Upper lobe of left lung (tissue), 6 donors: ENCODE measurements at regions not wholly inside any gene's neighbourhood (a gene's known extent, or its start where the extent isn't known, plus 50 kb on each side); places are given as distances from the start of the nearest gene placed in this dataset.

Experiments
- ATAC-seq, 2 donors: fragments of 200-7000 bp; cut with Tn5 transposase; one replicate each; pipeline ENCODE4 v1.9.1; 2022; ENCODE audit warnings: mild to moderate bottlenecking in 2 of 2, moderate library complexity in 2 of 2; ENCODE audit not compliant: low FRiP score in 2 of 2
- DNase-seq, 2 donors: peaks; one replicate each; pipeline ENCODE4 v3.0.0-alpha.2; 2019 to 2020
- H3K27ac ChIP-seq, 4 donors: fragments of 200-600 bp; sonication (generic); one replicate each; pipeline ENCODE4 v1.5.1; 2016 to 2019
- H3K27me3 ChIP-seq, 4 donors: fragments of 200-600 bp; sonication (generic); one replicate each; pipeline ENCODE4 v1.5.1; 2017 to 2019
- H3K36me3 ChIP-seq, 4 donors: fragments of 200-600 bp; sonication (generic); one replicate each; pipeline ENCODE4 v1.5.1; 2016 to 2019
- H3K4me1 ChIP-seq, 4 donors: fragments of 200-600 bp; sonication (generic); one replicate each; pipeline ENCODE4 v1.5.1; 2018 to 2019
- H3K4me3 ChIP-seq, 4 donors: fragments of 200-600 bp; sonication (generic); one replicate each; pipeline ENCODE4 v1.5.1; 2017 to 2019; ENCODE audit warnings: mild to moderate bottlenecking in 2 of 4, moderate library complexity in 1 of 4
- H3K9me3 ChIP-seq, 4 donors: fragments of 200-600 bp; sonication (generic); one replicate each; pipeline ENCODE4 v1.5.1; 2018 to 2019
- CTCF ChIP-seq, 6 experiments: fragments of 450-650 bp in 4 of 6; fragments of 200-600 bp in 2 of 6; sonication (generic) in 2 of 6; IDR thresholded peaks; one replicate each; pipeline ENCODE4 v1.5.1; 2016 to 2019; ENCODE audit warnings: antibody characterized with exemption in 6 of 6
- EP300 ChIP-seq, 4 donors: sonication (generic); formaldehyde crosslinking; IDR thresholded peaks; one replicate each; pipeline ENCODE4 v1.5.1; 2017; ENCODE audit warnings: antibody characterized with exemption in 4 of 4, control low read depth in 2 of 4
- POLR2A ChIP-seq, 4 donors: fragments of 450-650 bp; IDR thresholded peaks; one replicate each; pipeline ENCODE4 v1.5.1; 2016 to 2017; ENCODE audit warnings: antibody characterized with exemption in 4 of 4, mild to moderate bottlenecking in 2 of 4
- POLR2AphosphoS5 ChIP-seq, 2 donors: sonication (generic); formaldehyde crosslinking; IDR thresholded peaks; one replicate each; pipeline ENCODE4 v1.5.1; 2017; ENCODE audit warnings: antibody characterized with exemption in 2 of 2
- WGBS, 2 donors: methylation state at CpG; one replicate each; pipeline ENCODE4 v1.1.5; 2017 to 2018; 5-methylcytosine and 5-hydroxymethylcytosine counted together
- donor health status: DM: no; HTN: no; CAD: no; lungs with moderate emphysema.
- donor health status: DM: no; HTN: yes; CAD: no; lungs with severe emphysema.

GRCh38 chr12:63394349-63394748, 243.3 kb upstream of the AVPR1A start:
- peaks cover 0 to 5% (median 0%) of the 10 kb centered on the region in 4 donors for H3K4me1 ChIP-seq
- TF ChIP-seq POLR2A (IDR thresholded peaks at IDR 0.05) (no peak), POLR2AphosphoS5 (IDR thresholded peaks at IDR 0.05) (no peak), EP300 (IDR thresholded peaks at IDR 0.05) (no peak)
- DNase-seq (no peak), ATAC-seq (peak in 1 of 2 donors; percentile 46)
- H3K27ac ChIP-seq = no peak overlapping the region
- WGBS, 2 donors = 48 to 53% methylated on average over 4 of the region's 4 CpGs
- no peaks in the 10 kb centered on the region for H3K36me3 ChIP-seq
- H3K4me3 ChIP-seq = no peak overlapping the region
- peaks cover 0 to 8% (median 3%) of the 10 kb centered on the region in 4 donors for H3K9me3 ChIP-seq
- H3K27me3 ChIP-seq = no peaks in the 10 kb centered on the region

DNA sequence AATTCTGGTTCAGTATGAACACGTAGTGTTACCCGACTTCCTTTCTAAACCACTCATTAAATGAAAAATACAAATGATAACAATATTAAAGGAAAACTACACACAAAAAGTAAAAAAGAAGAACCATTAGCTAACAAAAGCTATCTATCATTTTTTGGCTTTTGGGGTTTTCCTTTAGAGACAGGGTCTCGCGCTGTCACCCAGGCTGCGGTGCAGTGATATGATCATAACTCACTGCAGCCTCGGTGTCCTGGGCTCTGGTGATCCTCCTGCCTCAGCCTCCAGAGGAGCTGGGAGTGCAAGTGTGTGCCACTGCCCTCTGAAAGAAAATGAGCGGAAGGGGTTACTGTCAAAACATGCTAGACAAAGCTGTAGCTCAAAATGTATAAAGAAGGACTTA, 238.2 kb upstream of the AVPR1A start:
- 79 to 85% methylated on average over 7 of the region's 7 CpGs for WGBS, 2 donors
- H3K4me1 ChIP-seq = peaks cover 0 to 2% (median 0%) of the 10 kb centered on the region in 4 donors
- no peak overlapping the region for H3K4me3 ChIP-seq
- H3K27ac ChIP-seq = no peak overlapping the region
- no peaks in the 10 kb centered on the region for H3K36me3 ChIP-seq
- no peaks in the 10 kb centered on the region for H3K27me3 ChIP-seq
- TF ChIP-seq CTCF (IDR thresholded peaks at IDR 0.05) (no peak), EP300 (IDR thresholded peaks at IDR 0.05) (no peak), POLR2A (IDR thresholded peaks at IDR 0.05) (no peak), POLR2AphosphoS5 (IDR thresholded peaks at IDR 0.05) (no peak)
- DNase-seq (no peak), ATAC-seq (no peak)
- H3K9me3 ChIP-seq = no peaks in the 10 kb centered on the region

DNA sequence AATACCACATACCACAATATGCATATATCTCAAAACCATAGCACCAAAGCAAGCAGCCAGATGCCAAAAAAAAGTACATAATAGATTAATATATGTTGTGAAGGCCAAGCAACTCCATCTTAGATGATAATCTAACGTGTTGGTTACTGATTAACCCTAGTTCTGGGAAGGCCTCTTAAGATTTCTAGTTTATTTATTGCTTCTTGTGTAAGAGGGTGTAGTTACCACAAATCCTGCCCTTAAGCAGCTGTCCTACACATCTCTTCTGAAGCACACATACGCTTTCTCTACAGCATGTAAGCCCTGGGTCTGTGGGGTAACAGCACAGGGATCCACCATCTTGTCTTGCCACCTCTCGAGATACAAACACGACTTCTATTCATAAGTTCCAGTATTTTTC, 236.8 kb upstream of the AVPR1A start:
- Histone ChIP-seq H3K27me3 (no peaks in the 10 kb centered on the region), H3K4me1 (no peaks in the 10 kb centered on the region), H3K36me3 (no peaks in the 10 kb centered on the region), H3K9me3 (no peaks in the 10 kb centered on the region), H3K4me3 (no peak overlapping the region), H3K27ac (no peak overlapping the region)
- TF ChIP-seq EP300 (IDR thresholded peaks at IDR 0.05) = no peak
- TF ChIP-seq POLR2AphosphoS5 (IDR thresholded peaks at IDR 0.05) = no peak
- no peak for TF ChIP-seq CTCF (IDR thresholded peaks at IDR 0.05)
- no peak for TF ChIP-seq POLR2A (IDR thresholded peaks at IDR 0.05)
- no peak for ATAC-seq
- WGBS, 2 donors = 76 to 77% methylated on average over 4 of the region's 4 CpGs
- DNase-seq = no peak

- ATAC-seq = no peak
Measured at GRCh38 chr12:63382930-63383329, 231.9 kb upstream of the AVPR1A start.

GRCh38 chr12:63362791-63363190, 211.8 kb upstream of the AVPR1A start:
- TF ChIP-seq POLR2AphosphoS5 (IDR thresholded peaks at IDR 0.05) (no peak), CTCF (IDR thresholded peaks at IDR 0.05) (no peak), POLR2A (IDR thresholded peaks at IDR 0.05) (no peak), EP300 (IDR thresholded peaks at IDR 0.05) (no peak)
- Histone ChIP-seq H3K4me3 (no peak overlapping the region), H3K4me1 (no peaks in the 10 kb centered on the region), H3K9me3 (peaks cover 0 to 3% (median 0%) of the 10 kb centered on the region in 4 donors), H3K36me3 (no peaks in the 10 kb centered on the region), H3K27ac (no peak overlapping the region), H3K27me3 (no peaks in the 10 kb centered on the region)
- no peak for ATAC-seq
- DNase-seq = no peak
- WGBS, 2 donors = 77 to 88% methylated on average over 1 of the region's 1 CpG

More at GRCh38 chr12:63382930-63383329, 231.9 kb upstream of the AVPR1A start:
- Histone ChIP-seq H3K9me3 (no peaks in the 10 kb centered on the region), H3K4me3 (no peak overlapping the region), H3K36me3 (no peaks in the 10 kb centered on the region), H3K27ac (no peak overlapping the region), H3K4me1 (no peaks in the 10 kb centered on the region), H3K27me3 (no peaks in the 10 kb centered on the region)
- DNase-seq = no peak
- TF ChIP-seq POLR2A (IDR thresholded peaks at IDR 0.05) (no peak), CTCF (IDR thresholded peaks at IDR 0.05) (no peak), POLR2AphosphoS5 (IDR thresholded peaks at IDR 0.05) (no peak), EP300 (IDR thresholded peaks at IDR 0.05) (no peak)
